HG02884 (cell line): ENCODE measurements at regions not wholly inside any gene's neighbourhood (a gene's known extent, or its start where the extent isn't known, plus 50 kb on each side); places are given as distances from the start of the nearest gene placed in this dataset.
"Not testable (repeated sequence)": the region's sequence is repeated elsewhere in the genome, so short reads cannot be mapped to it uniquely, and the experiment has no call there.

Experiments used
- ATAC-seq: cut with Tn5 transposase; IDR thresholded peaks from one replicate; pipeline ENCODE4 v1.9.1; 2021; ENCODE audit warnings: mild to moderate bottlenecking, moderate library complexity; ENCODE audit not compliant: unreplicated experiment

DNA sequence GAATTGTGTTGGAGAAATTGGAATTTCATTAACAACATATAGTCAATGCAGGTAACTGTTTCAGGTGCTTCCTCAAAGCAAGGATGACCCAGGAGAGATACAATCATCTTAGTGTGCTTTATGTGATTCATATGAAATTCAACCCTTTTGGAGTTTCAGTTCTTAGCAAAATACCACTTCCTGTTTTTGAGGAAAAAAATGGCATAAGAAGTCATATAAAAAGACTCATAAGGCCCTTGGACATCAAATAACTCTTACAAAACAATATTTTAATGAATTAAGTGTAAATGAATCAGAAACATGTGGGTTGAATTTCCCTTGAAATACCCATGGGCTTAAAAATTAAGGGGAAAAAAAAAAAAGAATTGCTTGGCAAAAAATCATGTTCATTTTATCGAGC is 926.6 kb downstream of the LTN1 start:
- ATAC-seq: no peak

DNA sequence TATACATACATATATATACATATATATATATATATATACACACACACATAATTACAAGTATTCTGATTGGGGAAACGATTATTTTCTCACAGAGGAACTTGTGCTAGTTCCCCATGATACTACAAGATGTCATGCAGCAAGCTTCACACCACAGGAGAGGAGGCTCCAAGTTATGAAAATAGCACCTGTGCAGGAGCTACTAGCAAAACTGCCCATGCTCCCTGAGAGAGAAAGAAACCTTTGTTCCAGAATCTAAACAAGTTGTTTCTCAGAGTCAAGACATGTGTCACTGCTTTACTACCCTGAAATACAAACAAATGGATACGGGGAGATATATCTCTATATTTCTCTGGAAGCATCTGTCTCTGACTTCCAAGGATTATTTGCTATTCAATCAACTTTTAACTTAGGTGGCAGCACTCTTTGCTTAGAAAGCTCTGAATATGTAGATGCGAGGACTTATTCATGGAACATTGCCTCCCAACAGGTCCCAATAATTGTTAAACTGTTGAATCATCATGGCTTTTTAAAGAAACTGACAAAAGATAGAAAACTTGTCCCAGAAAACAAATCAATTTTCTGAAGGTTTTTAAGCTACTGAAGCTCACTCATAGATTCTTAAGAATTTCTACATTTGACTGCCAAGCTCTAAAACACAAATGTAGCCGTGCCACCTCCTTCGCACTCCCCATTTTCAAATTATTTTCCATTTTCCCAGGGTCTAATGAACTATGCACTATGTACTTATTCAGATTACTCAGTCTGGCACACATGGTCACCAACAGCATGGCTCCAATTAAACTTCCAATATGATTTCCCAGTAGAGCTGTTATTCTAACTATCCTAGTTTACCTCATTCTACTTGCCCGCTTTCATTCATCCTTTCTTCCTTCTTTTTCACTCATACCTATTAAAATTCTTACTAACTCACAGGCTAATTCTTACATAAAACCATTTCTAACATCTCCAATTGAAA is 929.1 kb downstream of the LTN1 start:
- ATAC-seq: no peak

DNA sequence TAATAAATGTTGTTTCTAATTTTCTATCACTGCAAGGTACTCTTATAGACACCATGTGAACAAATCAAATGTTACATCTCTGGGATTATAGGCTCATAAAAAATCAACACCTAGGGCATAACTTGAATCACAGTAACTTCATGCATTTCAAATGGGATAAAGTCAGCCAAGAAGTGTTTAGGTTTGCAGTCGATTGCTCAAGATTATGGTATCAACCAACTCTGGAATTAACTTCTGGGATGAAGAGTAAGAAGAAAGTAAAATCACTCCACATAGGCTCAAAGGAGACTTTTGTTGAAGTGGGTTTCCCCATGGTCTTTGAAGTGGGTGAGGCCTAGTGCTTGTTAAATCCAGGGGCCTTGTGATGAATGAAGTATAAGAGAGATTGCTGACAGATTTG is 939.7 kb downstream of the LTN1 start:
- not testable (repeated sequence) for ATAC-seq

DNA sequence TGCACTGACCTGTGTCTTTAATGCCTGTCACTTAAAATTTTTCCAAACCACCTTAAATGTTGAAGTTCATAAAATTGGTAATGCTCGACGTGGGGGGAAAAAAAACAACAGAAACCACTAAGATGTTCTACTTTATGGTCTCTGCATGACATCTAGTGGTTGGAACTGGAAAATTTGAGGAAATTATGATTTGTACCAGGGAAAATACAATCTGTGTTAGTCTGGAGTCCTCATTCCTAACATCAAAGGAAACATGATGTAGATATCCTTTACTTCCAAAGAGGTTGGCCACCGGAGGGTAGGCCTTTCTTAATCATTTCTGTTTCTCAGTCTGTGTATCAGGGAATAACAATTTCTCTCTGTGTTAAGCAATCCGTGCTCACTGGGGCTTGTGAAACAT is 941.0 kb downstream of the LTN1 start:
- not testable (repeated sequence) for ATAC-seq

DNA sequence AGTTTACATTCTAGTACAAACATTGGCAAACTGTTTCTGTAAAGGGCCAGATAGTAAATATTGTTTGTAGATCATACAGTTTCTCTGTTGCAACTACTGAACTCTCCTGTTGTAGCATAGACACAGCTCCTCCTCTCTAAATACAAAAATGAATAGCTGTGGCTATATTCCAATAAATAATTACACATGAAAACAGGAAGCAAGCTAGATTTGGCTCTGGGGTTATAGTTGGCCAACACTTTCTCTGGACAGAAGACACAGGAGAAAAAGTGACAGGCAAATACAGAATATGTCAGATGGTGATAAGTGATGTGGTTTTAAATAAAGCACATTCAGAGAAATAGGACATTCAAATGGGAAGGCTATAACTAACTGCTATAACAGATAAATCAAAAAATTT is 957.0 kb downstream of the LTN1 start:
- ATAC-seq: not testable (repeated sequence)

DNA sequence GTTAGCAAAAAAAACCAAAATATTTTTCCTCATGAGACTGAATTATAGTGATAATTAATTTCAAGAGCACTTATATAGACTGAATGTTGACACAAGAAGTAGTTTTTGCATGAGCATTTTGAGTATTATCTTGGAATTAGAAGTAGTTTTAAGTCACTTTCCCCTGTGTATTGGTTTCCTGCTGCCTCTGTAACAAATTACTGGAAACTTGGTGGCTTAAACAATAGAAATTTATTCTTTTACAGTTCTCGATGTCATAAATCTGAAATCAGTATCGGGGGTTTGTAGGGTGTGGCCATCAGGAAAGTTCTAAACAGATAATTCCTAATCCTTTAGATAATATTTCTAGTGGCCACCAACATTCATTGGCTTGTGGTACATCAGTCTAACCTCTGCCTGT is 957.8 kb downstream of the LTN1 start:
- ATAC-seq: not testable (repeated sequence)

DNA sequence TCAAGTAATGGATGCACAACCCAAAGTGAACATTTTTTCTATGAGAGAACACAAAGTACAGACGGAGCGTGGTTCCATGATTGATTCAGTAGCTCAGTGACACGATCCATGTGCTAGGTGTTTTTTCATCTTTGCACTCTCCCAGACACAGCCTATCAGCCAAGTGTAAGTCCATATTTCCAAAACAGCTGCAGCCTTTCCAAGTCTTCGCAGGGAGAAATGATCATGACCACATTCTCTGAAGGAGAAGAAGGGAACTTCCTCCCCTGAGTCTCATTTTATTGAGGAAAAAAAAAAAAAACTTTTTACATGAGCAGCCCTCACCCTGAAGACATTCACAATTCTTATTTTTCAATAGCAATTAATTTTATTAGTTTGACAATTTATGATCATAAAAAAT is 958.3 kb downstream of the LTN1 start:
- ATAC-seq: not testable (repeated sequence)

DNA sequence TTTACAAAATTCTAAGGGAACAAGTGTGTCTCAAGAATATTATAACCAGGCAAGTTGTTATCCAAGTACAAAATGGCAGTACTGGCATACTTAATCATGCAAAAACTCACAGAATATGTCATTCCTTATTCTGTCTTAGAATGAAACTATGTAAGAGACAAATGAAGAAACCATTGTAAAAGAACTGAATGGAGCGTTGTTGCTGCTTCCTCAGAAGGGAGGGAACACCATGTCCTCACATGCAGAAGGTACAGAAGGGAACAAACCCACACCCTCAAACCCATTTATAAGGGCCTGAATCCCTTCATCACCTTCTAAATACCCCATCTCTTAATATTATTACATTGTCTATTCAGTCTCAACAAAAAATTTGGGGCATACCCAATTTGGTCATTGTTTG is 960.0 kb downstream of the LTN1 start:
- ATAC-seq: not testable (repeated sequence)

DNA sequence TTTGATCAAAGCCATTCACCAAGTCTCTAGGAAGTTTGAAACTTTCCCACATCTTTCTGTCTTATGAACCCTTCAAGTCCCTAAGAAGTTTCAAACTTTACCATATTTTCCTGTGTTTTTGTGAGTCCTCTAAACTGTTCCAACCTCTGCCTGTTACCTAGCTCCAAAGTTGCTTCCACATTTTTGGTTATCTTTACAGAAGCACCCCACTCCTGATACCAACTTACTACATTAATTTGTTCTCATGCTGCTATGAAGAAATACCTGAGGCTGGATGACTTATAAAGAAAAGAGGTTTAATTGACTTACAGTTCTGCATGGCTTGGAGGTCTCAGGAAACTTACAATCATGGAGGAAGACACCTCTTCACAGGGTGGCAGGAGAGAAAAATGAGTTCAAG is 961.6 kb downstream of the LTN1 start:
- not testable (repeated sequence) for ATAC-seq

DNA sequence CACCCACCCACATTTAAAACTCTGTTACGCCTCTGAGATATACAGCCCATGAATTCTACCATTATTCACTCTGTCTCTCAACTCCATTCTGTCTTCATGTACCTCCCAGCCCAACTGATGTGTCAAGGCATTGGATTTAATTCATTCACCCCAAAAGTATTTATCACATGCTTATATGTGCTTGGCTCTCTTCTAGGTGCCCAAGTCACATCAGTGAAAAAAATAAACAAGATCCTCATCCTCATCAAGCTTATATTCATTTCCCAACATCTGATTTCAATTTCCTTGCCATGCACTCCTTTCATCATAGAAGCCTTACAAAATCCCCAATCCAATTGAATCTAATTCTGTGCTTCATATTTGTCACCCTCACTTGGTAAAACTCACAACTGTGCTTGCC is 967.6 kb downstream of the LTN1 start:
- ATAC-seq: no peak

DNA sequence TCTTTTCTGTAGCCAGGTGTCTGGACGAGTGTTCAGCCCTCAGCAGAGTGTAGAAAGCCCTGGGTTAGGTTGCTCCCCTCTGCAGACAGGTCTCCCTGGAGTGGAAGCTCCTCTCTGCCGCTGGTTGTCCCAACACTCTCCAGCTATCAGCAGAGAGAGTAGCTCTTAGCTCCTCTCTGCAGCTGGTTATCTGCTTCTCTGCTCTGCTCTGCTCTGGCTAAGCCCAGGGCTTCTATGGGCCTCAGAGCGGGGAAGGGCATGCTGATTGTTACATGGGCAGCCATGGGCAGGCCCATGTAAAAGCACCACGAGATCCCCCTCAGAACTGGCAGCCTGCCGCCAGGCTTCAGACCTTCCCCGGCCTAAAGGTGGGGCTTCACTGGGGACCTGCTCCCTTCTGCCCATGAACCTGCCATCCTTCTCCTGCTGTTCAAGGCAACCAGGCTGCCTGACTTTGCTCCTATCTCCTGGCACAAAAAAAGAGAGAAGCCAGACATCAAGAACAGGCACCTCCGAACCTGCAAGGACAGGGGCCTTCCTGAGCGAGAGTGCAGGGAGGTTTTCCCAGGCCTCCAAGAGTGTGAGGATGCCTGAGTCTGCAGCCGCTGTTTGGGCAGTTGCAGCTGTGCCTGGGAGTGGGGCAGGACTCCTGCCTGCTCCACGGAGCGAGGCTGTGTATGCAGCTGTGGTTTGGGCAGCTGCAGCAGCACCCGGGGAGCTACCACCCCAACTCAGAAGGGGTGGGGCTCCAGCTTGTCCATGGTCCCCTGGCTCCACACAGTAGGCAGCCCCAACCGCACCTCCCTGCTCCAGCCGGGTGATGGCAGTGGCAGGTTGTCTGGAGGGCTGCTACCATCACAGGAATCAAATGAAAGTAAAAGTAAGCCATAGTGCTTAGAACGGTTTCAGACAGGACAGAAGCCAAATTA is 973.7 kb downstream of the LTN1 start:
- peak; percentile 86 for ATAC-seq

DNA sequence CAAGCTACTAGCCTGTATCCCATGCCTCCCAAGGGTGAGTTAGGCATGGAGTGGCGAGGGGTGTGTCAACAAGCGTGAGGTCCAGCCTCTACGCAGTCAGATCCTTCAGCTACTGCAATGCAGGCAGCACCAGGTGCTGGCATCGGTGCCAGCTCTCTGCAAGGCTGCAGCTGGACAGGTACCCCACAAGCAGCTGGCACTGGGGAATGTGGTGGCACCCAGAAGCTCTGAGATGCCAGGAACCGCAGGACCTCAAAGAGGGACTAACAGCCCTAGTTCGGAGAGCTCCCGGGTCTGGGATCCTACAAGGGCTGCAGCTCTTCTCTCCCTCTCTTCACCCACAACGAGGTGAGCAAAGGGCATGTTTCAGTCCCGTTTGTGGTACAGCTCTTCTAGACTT is 974.5 kb downstream of the LTN1 start:
- no peak for ATAC-seq

DNA sequence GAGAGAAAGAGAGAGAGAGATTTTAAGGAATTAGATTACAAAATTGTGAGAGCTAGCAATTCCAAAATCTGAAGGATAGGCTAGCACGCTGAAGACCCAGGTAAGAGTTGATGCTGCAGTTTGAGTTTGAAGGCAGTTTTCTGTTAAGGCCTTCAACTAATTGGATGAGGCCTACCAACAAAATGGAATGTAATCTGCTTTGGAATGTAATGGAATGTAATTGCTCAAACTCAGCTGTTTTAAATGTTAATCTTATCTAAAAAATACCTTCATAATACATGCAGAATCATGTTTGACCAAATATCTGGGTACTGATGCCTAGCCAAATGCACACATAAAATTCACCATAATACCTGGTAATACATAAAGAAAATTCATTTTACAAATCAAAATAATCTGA is 976.1 kb downstream of the LTN1 start:
- no peak for ATAC-seq

DNA sequence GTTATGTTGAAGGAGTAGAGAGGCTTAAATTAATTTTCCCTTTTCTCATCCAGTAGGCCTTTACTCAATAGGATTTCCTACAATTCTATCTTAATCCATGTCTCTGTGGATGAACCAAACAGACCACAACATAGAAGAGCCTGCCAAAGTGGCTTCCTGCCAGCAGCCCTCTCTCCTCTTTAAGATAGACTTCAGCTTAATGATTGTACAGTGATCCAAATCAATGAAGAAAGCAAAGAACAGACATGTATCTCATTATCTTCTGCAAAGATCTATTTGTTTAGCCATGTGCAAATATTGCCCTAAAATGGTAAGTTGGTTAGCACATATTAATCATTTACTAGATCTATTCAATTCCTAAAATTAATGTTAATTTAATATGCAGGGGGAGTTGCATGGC is 979.6 kb downstream of the LTN1 start:
- not testable (repeated sequence) for ATAC-seq

DNA sequence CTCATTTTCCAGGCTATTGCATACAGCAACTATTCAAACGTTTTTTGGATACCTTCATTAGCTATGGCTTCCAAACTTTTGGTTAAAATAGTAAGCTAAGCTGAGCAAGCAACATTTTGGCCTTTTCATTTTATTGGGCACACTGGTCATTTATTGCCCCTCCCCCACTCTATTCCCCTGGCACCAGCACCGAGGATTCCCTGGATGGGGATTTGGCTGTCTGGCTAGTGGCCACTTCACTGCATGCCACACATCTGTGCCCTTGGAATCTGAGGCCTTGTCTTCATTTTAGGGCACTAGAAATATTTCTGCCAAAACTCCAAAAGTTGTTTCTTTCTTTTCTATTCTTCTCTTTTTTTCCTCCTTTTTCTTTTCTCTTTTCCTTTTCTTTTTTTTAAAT is 980.7 kb downstream of the LTN1 start:
- not testable (repeated sequence) for ATAC-seq

DNA sequence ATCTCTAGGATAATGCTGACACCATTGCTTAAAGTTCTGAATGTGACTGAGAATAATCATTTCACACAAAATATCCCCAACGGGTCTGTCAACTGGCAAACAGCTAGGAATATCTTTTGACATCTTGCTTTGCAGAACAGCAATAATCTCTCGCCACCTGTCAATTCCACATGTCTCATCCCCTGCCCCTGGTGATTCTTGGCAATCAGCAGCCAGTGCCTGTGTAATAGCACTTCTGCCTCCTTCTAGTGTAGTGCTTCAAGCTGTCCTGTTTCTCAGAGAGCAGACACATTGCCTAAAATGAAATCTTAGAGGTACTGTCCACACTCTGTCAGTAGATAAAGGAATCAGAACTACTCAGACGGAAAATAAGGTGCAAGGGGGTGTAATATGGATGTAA is 984.4 kb downstream of the LTN1 start:
- ATAC-seq: not testable (repeated sequence)

DNA sequence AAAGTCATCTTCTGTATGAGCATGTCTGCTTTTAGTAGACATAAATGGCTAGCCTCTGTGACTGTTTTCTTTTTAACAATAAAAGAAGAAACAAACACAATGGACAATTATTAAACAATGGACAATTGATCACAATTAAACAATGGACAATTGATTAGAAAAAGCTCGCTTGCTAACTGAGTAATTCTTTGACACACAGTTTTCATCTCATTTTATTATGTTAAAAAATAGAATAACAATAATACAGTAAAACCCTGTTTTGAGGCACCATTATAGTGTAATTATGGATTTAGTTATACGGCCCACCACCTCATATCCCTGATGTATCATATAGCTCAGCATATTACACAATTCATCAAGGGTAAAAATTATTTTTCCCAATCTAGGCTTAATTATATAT is 989.0 kb downstream of the LTN1 start:
- ATAC-seq: not testable (repeated sequence)

DNA sequence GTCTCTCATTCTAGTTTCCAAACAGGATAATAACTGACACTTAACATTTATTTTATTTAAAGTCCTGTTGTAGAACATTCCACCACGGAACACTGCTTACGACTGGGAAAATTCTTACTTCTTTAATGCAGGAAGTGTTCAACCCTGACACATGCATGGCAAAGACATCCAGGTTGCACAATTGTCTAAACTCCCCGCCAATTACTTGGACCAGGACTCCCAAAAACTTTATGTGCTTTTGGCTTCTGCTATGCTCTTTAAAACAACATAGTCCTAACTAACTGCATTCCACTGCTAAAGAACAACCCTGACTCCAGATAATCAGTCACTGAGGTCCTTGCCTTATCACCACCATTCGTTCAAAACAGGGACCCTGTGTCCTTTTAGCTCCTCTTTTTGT is 995.8 kb downstream of the LTN1 start:
- not testable (repeated sequence) for ATAC-seq

DNA sequence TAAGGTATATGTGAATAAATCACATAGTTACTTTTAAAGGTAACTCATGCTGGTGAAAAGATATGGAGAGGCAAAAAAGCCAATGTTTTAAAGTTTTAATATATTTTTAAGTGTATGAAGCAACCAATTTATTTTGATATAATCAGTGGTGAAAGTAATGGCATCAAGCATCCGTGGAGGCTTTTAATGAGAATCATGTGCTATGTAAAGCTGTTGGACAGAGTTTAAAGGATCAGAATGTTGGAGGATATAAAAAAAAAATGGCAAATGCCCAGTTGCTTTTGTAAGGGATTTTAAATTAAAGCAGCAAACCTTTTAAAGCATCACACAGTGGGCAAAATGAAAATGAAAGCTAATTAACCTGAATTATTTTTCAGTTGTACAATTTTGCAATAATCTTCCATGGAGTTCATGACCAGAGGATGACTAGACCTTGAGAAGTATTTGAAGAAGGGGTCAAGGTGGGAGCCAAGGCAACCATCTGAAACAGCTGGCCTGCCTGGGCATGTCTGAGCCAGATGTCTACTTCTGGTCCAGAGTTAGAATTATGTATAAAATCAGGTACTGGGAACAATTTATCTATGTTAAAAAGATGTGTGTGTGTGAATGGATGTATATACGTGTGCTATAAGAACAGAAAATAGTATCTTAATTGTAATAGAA is 1007.9 kb downstream of the LTN1 start:
- not testable (repeated sequence) for ATAC-seq

DNA sequence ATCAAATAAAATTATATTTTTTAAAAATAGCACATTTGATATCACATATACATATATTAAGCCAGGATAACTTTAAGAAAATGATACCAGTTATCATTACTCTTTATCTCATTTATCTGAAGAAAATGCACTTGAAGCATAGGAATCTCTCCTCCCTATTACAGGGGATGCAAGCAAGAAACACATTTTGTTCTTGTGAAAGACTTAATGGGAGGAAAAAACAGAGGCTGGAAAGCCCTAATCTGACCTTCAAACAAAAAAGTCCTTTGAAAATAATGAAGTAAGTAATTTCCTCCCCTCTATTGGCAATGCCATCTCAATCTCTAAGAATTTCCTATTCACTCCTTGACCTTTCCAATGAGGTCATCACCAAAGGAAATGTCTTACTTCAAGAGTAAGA is 1012.6 kb upstream of the ADAMTS5 start:
- not testable (repeated sequence) for ATAC-seq

DNA sequence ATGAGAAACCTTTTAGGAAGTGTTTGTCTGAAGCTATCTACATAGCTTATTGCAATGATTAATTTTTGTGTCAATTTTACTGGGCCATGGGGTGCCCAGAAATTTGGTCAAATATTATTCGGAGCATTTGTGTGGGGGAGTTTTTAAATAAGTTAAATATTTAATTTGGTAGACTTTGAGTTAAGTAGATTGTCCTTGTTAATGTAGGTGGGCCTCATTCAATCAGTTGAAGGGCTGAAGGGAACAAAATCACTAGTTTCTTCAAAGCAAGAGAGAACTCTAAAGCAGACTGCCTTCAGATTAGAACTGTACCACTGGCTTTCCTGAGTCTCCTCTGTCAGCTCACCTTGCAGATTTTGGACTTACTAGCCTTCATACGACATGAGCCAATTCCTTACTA is 1008.6 kb upstream of the ADAMTS5 start:
- ATAC-seq: no peak
